HG03064 (cell line): ENCODE measurements at regions not wholly inside any gene's neighbourhood (a gene's known extent, or its start where the extent isn't known, plus 50 kb on each side); places are given as distances from the start of the nearest gene placed in this dataset.

Experiments
- ATAC-seq: cut with Tn5 transposase; IDR thresholded peaks from one replicate; pipeline ENCODE4 v1.9.1; 2021; ENCODE audit warnings: low read depth; ENCODE audit not compliant: unreplicated experiment

DNA sequence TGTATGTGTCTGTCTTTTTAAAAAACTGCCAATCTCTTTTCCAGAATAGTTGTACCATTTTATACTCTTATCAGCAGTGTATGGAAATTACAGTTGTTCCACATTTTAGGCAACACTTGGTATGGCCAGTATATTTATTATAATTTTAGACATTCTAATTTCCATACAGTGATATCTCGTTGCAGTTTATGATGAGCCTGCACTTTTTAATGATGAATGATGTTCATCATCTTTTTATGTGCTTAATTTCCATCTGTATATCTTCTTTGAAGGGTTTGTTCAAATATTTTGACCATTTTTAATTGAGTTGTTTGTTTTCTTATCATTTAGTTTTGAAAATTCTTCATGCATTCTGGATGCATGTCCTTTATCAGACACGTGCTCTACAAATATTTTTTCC is 57.0 kb upstream of the UBE2E2 start:
- ATAC-seq = no peak

DNA sequence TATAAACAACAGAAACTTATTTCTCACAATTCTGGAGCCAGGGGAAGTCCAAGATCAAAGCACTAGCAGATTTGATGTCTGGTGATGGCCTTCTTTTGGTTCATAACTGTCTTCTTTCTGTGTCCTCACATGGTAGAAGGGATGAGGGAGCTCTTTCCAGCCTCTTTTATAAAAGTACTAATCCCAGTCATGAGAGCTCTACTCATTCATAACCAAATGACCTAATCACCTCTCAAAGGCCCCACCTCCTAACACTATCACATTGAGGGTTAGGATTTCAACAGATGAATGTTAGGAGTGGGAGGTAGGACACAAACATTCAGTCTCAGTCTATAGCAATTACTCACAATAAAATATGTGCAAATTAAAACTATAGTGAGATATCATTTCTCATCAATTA is 50.1 kb upstream of the UBE2E2 start:
- ATAC-seq = no peak
